ENCODE measurements at regions not wholly inside any gene's neighbourhood (a gene's known extent, or its start where the extent isn't known, plus 50 kb on each side); places are given as distances from the start of the nearest gene placed in this dataset.

- no peak for DNase-seq (ENCODE audit: low spot score)
These were observed 174.3 kb downstream of the EMX2 start for GRCh38 chr10:117716889-117717288.

GRCh38 chr10:117718986-117719920 lies 176.7 kb downstream of the EMX2 start:
- no peak for DNase-seq (ENCODE audit: low spot score)

- DNase-seq (ENCODE audit: low spot score), result no peak
These were observed 178.6 kb downstream of the EMX2 start for GRCh38 chr10:117720931-117721835.

GRCh38 chr10:117721873-117722272 lies 179.3 kb downstream of the EMX2 start:
- no peak for DNase-seq (ENCODE audit: low spot score)

- no peak for DNase-seq (ENCODE audit: low spot score)
These were observed 180.8 kb downstream of the EMX2 start for GRCh38 chr10:117723343-117723742.

GRCh38 chr10:117725993-117726392 lies 183.4 kb downstream of the EMX2 start:
- no peak for DNase-seq (ENCODE audit: low spot score)

GRCh38 chr10:117726596-117727295 lies 184.2 kb downstream of the EMX2 start:
- DNase-seq (ENCODE audit: low spot score), result no peak

- no peak for DNase-seq (ENCODE audit: low spot score)
These were observed 184.9 kb downstream of the EMX2 start for GRCh38 chr10:117727421-117727820.

GRCh38 chr10:117728087-117728486 lies 185.5 kb downstream of the EMX2 start:
- DNase-seq (ENCODE audit: low spot score), result no peak

GRCh38 chr10:117729156-117729555 lies 186.6 kb downstream of the EMX2 start:
- DNase-seq (ENCODE audit: low spot score), result no peak

GRCh38 chr10:117731121-117731791 lies 188.7 kb downstream of the EMX2 start:
- DNase-seq (ENCODE audit: low spot score), result no peak

GRCh38 chr10:117734731-117735405 lies 192.3 kb downstream of the EMX2 start:
- no peak for DNase-seq (ENCODE audit: low spot score)

GRCh38 chr10:117736655-117737054 lies 194.1 kb downstream of the EMX2 start:
- no peak for DNase-seq (ENCODE audit: low spot score)

- DNase-seq (ENCODE audit: low spot score), result no peak
These were observed 197.5 kb downstream of the EMX2 start for GRCh38 chr10:117740088-117740487.

GRCh38 chr10:117740691-117741222 lies 198.2 kb downstream of the EMX2 start:
- no peak for DNase-seq (ENCODE audit: low spot score)

GRCh38 chr10:117741524-117741923 lies 199.0 kb downstream of the EMX2 start:
- DNase-seq (ENCODE audit: low spot score), result no peak

- DNase-seq (ENCODE audit: low spot score), result no peak
These were observed 201.0 kb downstream of the EMX2 start for GRCh38 chr10:117743509-117743908.

- no peak for DNase-seq (ENCODE audit: low spot score)
These were observed 202.8 kb downstream of the EMX2 start for GRCh38 chr10:117745301-117745700.

- no peak for DNase-seq (ENCODE audit: low spot score)
These were observed 204.2 kb downstream of the EMX2 start for GRCh38 chr10:117746541-117747448.

GRCh38 chr10:117747636-117748035 lies 205.1 kb downstream of the EMX2 start:
- no peak for DNase-seq (ENCODE audit: low spot score)

Measured in globus pallidus (tissue), 1 donor.